Thyroid gland (tissue), 4 donors: ENCODE measurements at regions not wholly inside any gene's neighbourhood (a gene's known extent, or its start where the extent isn't known, plus 50 kb on each side); places are given as distances from the start of the nearest gene placed in this dataset.

ENCODE experiments used
- CTCF ChIP-seq, 6 experiments: fragments of 200-600 bp in 3 of 6; fragments of 450-650 bp in 3 of 6; sonication (generic) in 3 of 6; IDR thresholded peaks; one replicate each; pipeline ENCODE4 v1.5.1; 2016 to 2019; ENCODE audit warnings: antibody characterized with exemption in 6 of 6, mild to moderate bottlenecking in 2 of 6, inconsistent platforms in 1 of 6, moderate library complexity in 1 of 6
- POLR2A ChIP-seq, 2 donors: fragments of 450-650 bp; IDR thresholded peaks; one replicate each; pipeline ENCODE4 v1.6.1; 2017; ENCODE audit warnings: antibody characterized with exemption in 2 of 2, mild to moderate bottlenecking in 2 of 2, moderate library complexity in 1 of 2

GRCh38 chr20:40009542-40009941, 679.5 kb downstream of the MAFB start:
- TF ChIP-seq CTCF (IDR thresholded peaks at IDR 0.05) (no peak), POLR2A (IDR thresholded peaks at IDR 0.05) (no peak)
